IPS-20b (cell line): ENCODE measurements at regions not wholly inside any gene's neighbourhood (a gene's known extent, or its start where the extent isn't known, plus 50 kb on each side); places are given as distances from the start of the nearest gene placed in this dataset.

ENCODE experiments used
- H3K27ac ChIP-seq: one replicate; pipeline ENCODE4 v1.5.1; 2013; ENCODE audit warnings: low read length
- H3K27me3 ChIP-seq: 2 replicates; pipeline ENCODE4 v1.6.1; 2013; ENCODE audit warnings: mild to moderate bottlenecking, low read length, inconsistent platforms; ENCODE audit not compliant: insufficient read depth
- H3K36me3 ChIP-seq: 2 replicates; pipeline ENCODE4 v1.6.1; 2013; ENCODE audit warnings: low read depth, mild to moderate bottlenecking, inconsistent platforms, low read length, moderate library complexity; ENCODE audit not compliant: insufficient read depth
- H3K4me1 ChIP-seq: 2 replicates; pipeline ENCODE4 v1.6.1; 2013; ENCODE audit warnings: mild to moderate bottlenecking, control low read depth, inconsistent platforms, low read length, moderate library complexity; ENCODE audit not compliant: insufficient read depth
- H3K4me3 ChIP-seq: 2 replicates; pipeline ENCODE4 v1.5.1; 2013; ENCODE audit warnings: mild to moderate bottlenecking, low read length, inconsistent platforms
- H3K9ac ChIP-seq: 2 replicates; pipeline ENCODE4 v1.6.1; 2013; ENCODE audit warnings: low read depth, mild to moderate bottlenecking, inconsistent platforms, low read length, moderate library complexity
- H3K9me3 ChIP-seq: 2 replicates; pipeline ENCODE4 v1.6.1; 2013; ENCODE audit warnings: mild to moderate bottlenecking, low read depth, low read length, inconsistent platforms; ENCODE audit not compliant: insufficient read depth

GRCh38 chr5:12013351-12013750 is 109.1 kb upstream of the CTNND2 start:
- Histone ChIP-seq H3K4me3 (no peak overlapping the region), H3K36me3 (no peaks in the 10 kb centered on the region), H3K9me3 (peaks cover 7% of the 10 kb centered on the region; the same call in 1 of the 2 replicates), H3K9ac (no peak overlapping the region), H3K27ac (no peak overlapping the region), H3K27me3 (no peaks in the 10 kb centered on the region), H3K4me1 (0 out of 2 replicates have a peak, but pooled peaks cover 3% of the 10 kb centered on the region)

- Histone ChIP-seq H3K27ac (no peak overlapping the region), H3K4me1 (no peaks in the 10 kb centered on the region; the same call in 1 of the 2 replicates), H3K4me3 (no peak overlapping the region), H3K9ac (no peak overlapping the region), H3K36me3 (no peaks in the 10 kb centered on the region), H3K27me3 (no peaks in the 10 kb centered on the region), H3K9me3 (peaks cover 3% of the 10 kb centered on the region; the same call in 1 of the 2 replicates)
These were observed 99.4 kb upstream of the CTNND2 start for GRCh38 chr5:12003680-12004079.

GRCh38 chr5:11998397-11998796 is 94.2 kb upstream of the CTNND2 start:
- H3K27me3 ChIP-seq: no peaks in the 10 kb centered on the region
- H3K36me3 ChIP-seq: no peaks in the 10 kb centered on the region
- H3K4me1 ChIP-seq: no peaks in the 10 kb centered on the region
- no peaks in the 10 kb centered on the region for H3K9me3 ChIP-seq
- no peak overlapping the region for H3K9ac ChIP-seq
- H3K27ac ChIP-seq: no peak overlapping the region
- no peak overlapping the region for H3K4me3 ChIP-seq

- no peaks in the 10 kb centered on the region for H3K4me1 ChIP-seq
- H3K27me3 ChIP-seq: no peaks in the 10 kb centered on the region
- no peak overlapping the region for H3K27ac ChIP-seq
- H3K9me3 ChIP-seq: no peaks in the 10 kb centered on the region
- H3K36me3 ChIP-seq: no peaks in the 10 kb centered on the region
- no peak overlapping the region for H3K9ac ChIP-seq
- H3K4me3 ChIP-seq: no peak overlapping the region
These were observed 93.7 kb upstream of the CTNND2 start for GRCh38 chr5:11997942-11998341.

- no peak overlapping the region for H3K9ac ChIP-seq
- no peaks in the 10 kb centered on the region for H3K4me1 ChIP-seq
- H3K9me3 ChIP-seq: no peaks in the 10 kb centered on the region
- H3K27ac ChIP-seq: no peak overlapping the region
- H3K27me3 ChIP-seq: no peaks in the 10 kb centered on the region
- H3K4me3 ChIP-seq: no peak overlapping the region
- no peaks in the 10 kb centered on the region for H3K36me3 ChIP-seq
These were observed 88.3 kb upstream of the CTNND2 start for GRCh38 chr5:11992518-11992917.

- H3K27ac ChIP-seq: no peak overlapping the region
- H3K27me3 ChIP-seq: no peaks in the 10 kb centered on the region
- no peak overlapping the region for H3K9ac ChIP-seq
- H3K36me3 ChIP-seq: no peaks in the 10 kb centered on the region
- H3K4me3 ChIP-seq: no peak overlapping the region
- no peaks in the 10 kb centered on the region for H3K4me1 ChIP-seq
- H3K9me3 ChIP-seq: no peaks in the 10 kb centered on the region
These were observed 81.7 kb upstream of the CTNND2 start for GRCh38 chr5:11985993-11986392.

GRCh38 chr5:11984196-11984595 is 80.0 kb upstream of the CTNND2 start:
- H3K27ac ChIP-seq: no peak overlapping the region
- H3K4me1 ChIP-seq: no peaks in the 10 kb centered on the region

GRCh38 chr5:11981986-11982385 is 77.7 kb upstream of the CTNND2 start:
- no peak overlapping the region for H3K9ac ChIP-seq

More at GRCh38 chr5:11984196-11984595, 80.0 kb upstream of the CTNND2 start:
- Histone ChIP-seq H3K4me3 (no peak overlapping the region), H3K27me3 (no peaks in the 10 kb centered on the region), H3K9ac (no peak overlapping the region), H3K9me3 (no peaks in the 10 kb centered on the region), H3K36me3 (no peaks in the 10 kb centered on the region)

GRCh38 chr5:11977904-11978303 is 73.7 kb upstream of the CTNND2 start:
- Histone ChIP-seq H3K4me1 (no peaks in the 10 kb centered on the region), H3K27me3 (no peaks in the 10 kb centered on the region), H3K9ac (no peak overlapping the region), H3K9me3 (no peaks in the 10 kb centered on the region), H3K27ac (no peak overlapping the region), H3K4me3 (no peak overlapping the region), H3K36me3 (no peaks in the 10 kb centered on the region)

More at GRCh38 chr5:11981986-11982385, 77.7 kb upstream of the CTNND2 start:
- Histone ChIP-seq H3K4me1 (no peaks in the 10 kb centered on the region), H3K9me3 (no peaks in the 10 kb centered on the region), H3K36me3 (no peaks in the 10 kb centered on the region), H3K27ac (no peak overlapping the region), H3K4me3 (no peak overlapping the region), H3K27me3 (no peaks in the 10 kb centered on the region)

- Histone ChIP-seq H3K27me3 (no peaks in the 10 kb centered on the region), H3K4me1 (no peaks in the 10 kb centered on the region), H3K9me3 (no peaks in the 10 kb centered on the region), H3K9ac (no peak overlapping the region), H3K36me3 (no peaks in the 10 kb centered on the region), H3K27ac (no peak overlapping the region), H3K4me3 (no peak overlapping the region)
These were observed 69.2 kb upstream of the CTNND2 start for GRCh38 chr5:11973469-11973868.

- Histone ChIP-seq H3K4me3 (no peak overlapping the region), H3K4me1 (no peaks in the 10 kb centered on the region), H3K27ac (no peak overlapping the region), H3K27me3 (no peaks in the 10 kb centered on the region), H3K9me3 (no peaks in the 10 kb centered on the region), H3K9ac (no peak overlapping the region), H3K36me3 (no peaks in the 10 kb centered on the region)
These were observed 59.0 kb upstream of the CTNND2 start for GRCh38 chr5:11963227-11963626.

GRCh38 chr5:11962122-11962521 is 57.9 kb upstream of the CTNND2 start:
- Histone ChIP-seq H3K4me1 (no peaks in the 10 kb centered on the region), H3K27me3 (no peaks in the 10 kb centered on the region), H3K9me3 (no peaks in the 10 kb centered on the region), H3K36me3 (no peaks in the 10 kb centered on the region), H3K27ac (no peak overlapping the region), H3K4me3 (no peak overlapping the region), H3K9ac (no peak overlapping the region)

GRCh38 chr5:11958321-11958720 is 54.1 kb upstream of the CTNND2 start:
- H3K9me3 ChIP-seq: no peaks in the 10 kb centered on the region

More at GRCh38 chr5:11958321-11958720, 54.1 kb upstream of the CTNND2 start:
- no peak overlapping the region for H3K4me3 ChIP-seq
- H3K27ac ChIP-seq: no peak overlapping the region
- no peaks in the 10 kb centered on the region for H3K36me3 ChIP-seq
- no peaks in the 10 kb centered on the region for H3K4me1 ChIP-seq
- no peaks in the 10 kb centered on the region for H3K27me3 ChIP-seq
- H3K9ac ChIP-seq: no peak overlapping the region
